SK-N-SH treated with all-trans-retinoic acid at 6 μM for 48 hours (cell line): ENCODE measurements at regions not wholly inside any gene's neighbourhood (a gene's known extent, or its start where the extent isn't known, plus 50 kb on each side); places are given as distances from the start of the nearest gene placed in this dataset.

Experiments used
- ATAC-seq: fragments of 200-7000 bp; cut with Tn5 transposase; 3 replicates; pipeline ENCODE4 v1.9.1; 2020; ENCODE audit warnings: mild to moderate bottlenecking, moderate library complexity
- ARNTL ChIP-seq: fragments of 450-650 bp; formaldehyde crosslinking; IDR thresholded peaks from 2 replicates; pipeline ENCODE4 v1.5.0; 2020; ENCODE audit warnings: low read depth, mild to moderate bottlenecking, moderate library complexity, borderline replicate concordance
- BACH2 ChIP-seq: fragments of 250-450 bp; sonication (Bioruptor Pico); IDR thresholded peaks from 2 replicates; pipeline ENCODE4 v1.9.0; 2021; ENCODE audit warnings: mild to moderate bottlenecking, borderline replicate concordance
- CREB5 ChIP-seq: fragments of 250-450 bp; sonication (Bioruptor Pico); IDR thresholded peaks from 2 replicates; pipeline ENCODE4 v1.5.1; 2020; ENCODE audit warnings: low read depth, mild to moderate bottlenecking, moderate library complexity
- CSDC2 ChIP-seq: fragments of 250-450 bp; sonication (Bioruptor Pico); IDR thresholded peaks from 2 replicates; pipeline ENCODE4 v1.5.0; 2020; ENCODE audit warnings: mild to moderate bottlenecking, moderate library complexity
- CSRNP3 ChIP-seq: fragments of 250-450 bp; sonication (Bioruptor Pico); IDR thresholded peaks from 2 replicates; pipeline ENCODE4 v1.5.1; 2021; ENCODE audit warnings: mild to moderate bottlenecking, moderate library complexity
- ESRRG ChIP-seq: fragments of 250-450 bp; sonication (Bioruptor Pico); IDR thresholded peaks from 2 replicates; pipeline ENCODE4 v1.6.1; 2021; ENCODE audit warnings: mild to moderate bottlenecking
- GLIS3 ChIP-seq: fragments of 250-450 bp; sonication (Bioruptor Pico); IDR thresholded peaks from 2 replicates; pipeline ENCODE4 v1.5.0; 2020; ENCODE audit warnings: mild to moderate bottlenecking, moderate library complexity
- ISL1 ChIP-seq: fragments of 250-450 bp; sonication (Bioruptor Pico); IDR thresholded peaks from 2 replicates; pipeline ENCODE4 v2.1.2; 2022; ENCODE audit warnings: mild to moderate bottlenecking, moderate library complexity
- OSR1 ChIP-seq: fragments of 250-450 bp; sonication (Bioruptor Pico); IDR thresholded peaks from 2 replicates; pipeline ENCODE4 v1.8.0; 2022; ENCODE audit warnings: moderate library complexity, mild to moderate bottlenecking, inconsistent platforms
- PATZ1 ChIP-seq: fragments of 250-450 bp; sonication (Bioruptor Pico); IDR thresholded peaks from 2 replicates; pipeline ENCODE4 v1.8.0; 2020; ENCODE audit warnings: mild to moderate bottlenecking, moderate library complexity, borderline replicate concordance
- POU6F1 ChIP-seq: fragments of 250-450 bp; sonication (Bioruptor Pico); IDR thresholded peaks from 2 replicates; pipeline ENCODE4 v1.8.0; 2021; ENCODE audit warnings: low read depth, mild to moderate bottlenecking, moderate library complexity, borderline replicate concordance
- PPARA ChIP-seq: fragments of 250-450 bp; sonication (Bioruptor Pico); IDR thresholded peaks from 2 replicates; pipeline ENCODE4 v1.5.0; 2020; ENCODE audit warnings: mild to moderate bottlenecking, borderline replicate concordance
- RARB ChIP-seq: fragments of 250-450 bp; sonication (Bioruptor Pico); IDR thresholded peaks from 2 replicates; pipeline ENCODE4 v1.8.0; 2021; ENCODE audit warnings: mild to moderate bottlenecking, moderate library complexity
- SNAI2 ChIP-seq: fragments of 250-450 bp; sonication (Bioruptor Pico); IDR thresholded peaks from 2 replicates; pipeline ENCODE4 v1.5.0; 2020; ENCODE audit warnings: mild to moderate bottlenecking, moderate library complexity
- TCF4 ChIP-seq: fragments of 250-450 bp; sonication (Bioruptor Pico); IDR thresholded peaks from 2 replicates; pipeline ENCODE4 v1.8.0; 2021; ENCODE audit warnings: mild to moderate bottlenecking, moderate library complexity, borderline replicate concordance
- TOX ChIP-seq: fragments of 250-450 bp; sonication (Bioruptor Pico); IDR thresholded peaks from 2 replicates; pipeline ENCODE4 v1.8.0; 2021; ENCODE audit warnings: mild to moderate bottlenecking, moderate library complexity, borderline replicate concordance
- TSHZ2 ChIP-seq: fragments of 250-450 bp; sonication (Bioruptor Pico); IDR thresholded peaks from 2 replicates; pipeline ENCODE4 v1.5.0; 2020; ENCODE audit warnings: mild to moderate bottlenecking, moderate library complexity
- ZC3H10 ChIP-seq: fragments of 250-450 bp; sonication (Bioruptor Pico); IDR thresholded peaks from 2 replicates; pipeline ENCODE4 v1.5.1; 2021; ENCODE audit warnings: mild to moderate bottlenecking, moderate library complexity
- ZFP3 ChIP-seq: fragments of 250-450 bp; sonication (Bioruptor Pico); IDR thresholded peaks from 2 replicates; pipeline ENCODE4 v1.5.0; 2020; ENCODE audit warnings: mild to moderate bottlenecking, moderate library complexity
- ZFP30 ChIP-seq: fragments of 450-650 bp; formaldehyde crosslinking; IDR thresholded peaks from 2 replicates; pipeline ENCODE4 v1.5.0; 2022; ENCODE audit warnings: mild to moderate bottlenecking, moderate library complexity
- ZNF70 ChIP-seq: fragments of 450-650 bp; formaldehyde crosslinking; IDR thresholded peaks from 2 replicates; pipeline ENCODE4 v1.5.0; 2020; ENCODE audit warnings: mild to moderate bottlenecking, moderate library complexity

GRCh38 chr1:228984107-228984506 is 248.8 kb downstream of the RHOU start:
- ATAC-seq: no peak
- TF ChIP-seq ZFP30 (no peak), TOX (CRISPR knock-in tag) (no peak), ARNTL (no peak), TSHZ2 (CRISPR knock-in tag) (no peak), TCF4 (CRISPR knock-in tag) (no peak), BACH2 (CRISPR knock-in tag) (no peak), CSRNP3 (CRISPR knock-in tag) (no peak), ESRRG (CRISPR knock-in tag) (no peak), GLIS3 (CRISPR knock-in tag) (no peak), PATZ1 (no peak), CREB5 (CRISPR knock-in tag) (no peak), ISL1 (CRISPR knock-in tag) (no peak), PPARA (CRISPR knock-in tag) (no peak), ZNF70 (CRISPR knock-in tag) (no peak), ZFP3 (CRISPR knock-in tag) (no peak), SNAI2 (CRISPR knock-in tag) (no peak), POU6F1 (no peak), CSDC2 (CRISPR knock-in tag) (no peak), RARB (CRISPR knock-in tag) (no peak), ZC3H10 (CRISPR knock-in tag) (no peak)

- no peak for ATAC-seq
- TF ChIP-seq OSR1 (CRISPR knock-in tag): no peak
- TF ChIP-seq ZFP3 (CRISPR knock-in tag): no peak
Observed at GRCh38 chr1:228984646-228985631, 249.7 kb downstream of the RHOU start.

GRCh38 chr1:228985661-228986060 is 250.4 kb downstream of the RHOU start:
- no peak for ATAC-seq
- TF ChIP-seq RARB (CRISPR knock-in tag) (no peak), ZC3H10 (CRISPR knock-in tag) (no peak), ARNTL (no peak), BACH2 (CRISPR knock-in tag) (no peak), CSDC2 (CRISPR knock-in tag) (no peak), ISL1 (CRISPR knock-in tag) (no peak), TOX (CRISPR knock-in tag) (no peak), CSRNP3 (CRISPR knock-in tag) (no peak), ESRRG (CRISPR knock-in tag) (no peak), CREB5 (CRISPR knock-in tag) (no peak), TCF4 (CRISPR knock-in tag) (no peak), ZFP3 (CRISPR knock-in tag) (no peak)
